Body of pancreas (tissue), 4 donors: ENCODE measurements at regions not wholly inside any gene's neighbourhood (a gene's known extent, or its start where the extent isn't known, plus 50 kb on each side); places are given as distances from the start of the nearest gene placed in this dataset.

Source experiments
- ATAC-seq: fragments of 150-250 bp; one replicate; pipeline ENCODE4 v1.9.1; 2016
- DNase-seq, 4 donors: peaks; one replicate each; pipeline ENCODE4 v3.0.0-alpha.2; 2019
- H3K27ac ChIP-seq, 4 donors: fragments of 200-600 bp; sonication (generic); 1 replicate in 3 of 4; 2 replicates in 1 of 4; pipeline versions ENCODE4 v1.5.1 to v1.6.1; 2016 to 2019; ENCODE audit warnings: mild to moderate bottlenecking in 1 of 4, mixed read lengths in 1 of 4, moderate library complexity in 1 of 4
- H3K27me3 ChIP-seq, 2 donors: fragments of 200-600 bp; sonication (generic); one replicate each; pipeline ENCODE4 v1.6.0; 2016; ENCODE audit warnings: mild to moderate bottlenecking in 1 of 2
- H3K36me3 ChIP-seq, 2 donors: fragments of 200-600 bp; sonication (generic); replicated peaks in 1 of 2; 2 replicates each; pipeline ENCODE4 v1.5.1; 2016; ENCODE audit warnings: low read depth in 2 of 2; ENCODE audit not compliant: insufficient read depth in 1 of 2
- H3K4me1 ChIP-seq: fragments of 200-600 bp; sonication (generic); one replicate; pipeline ENCODE4 v1.6.0; 2016
- H3K4me3 ChIP-seq, 2 donors: fragments of 200-600 bp; sonication (generic); 1 replicate in 1 of 2; 2 replicates in 1 of 2; pipeline ENCODE4 v1.5.1; 2016 to 2019
- H3K9me3 ChIP-seq, 3 donors: fragments of 200-600 bp; sonication (generic); 1 replicate in 2 of 3; 2 replicates in 1 of 3; pipeline ENCODE4 v1.5.1; 2016
- CTCF ChIP-seq, 7 experiments: fragments of 450-650 bp in 4 of 7; fragments of 200-600 bp in 3 of 7; sonication (generic) in 3 of 7; IDR thresholded peaks; one replicate each; pipeline ENCODE4 v1.5.1; 2016 to 2019; ENCODE audit warnings: antibody characterized with exemption in 7 of 7
- POLR2A ChIP-seq, 3 donors: fragments of 450-650 bp; IDR thresholded peaks; one replicate each; pipeline ENCODE4 v1.6.1; 2016; ENCODE audit warnings: antibody characterized with exemption in 3 of 3, mild to moderate bottlenecking in 2 of 3
- WGBS, 2 donors: methylation state at CpG; one replicate each; pipeline ENCODE4 v1.1.5; 2017; 5-methylcytosine and 5-hydroxymethylcytosine counted together
- intact Hi-C: fragments of 100-400 bp; cut with DNase I; formaldehyde crosslinking; loops from one replicate; pipeline ENCODE4 v1.15.1; 2023

GRCh38 chr2:21395366-21395765 is 271.6 kb downstream of the TDRD15 start:
- Histone ChIP-seq H3K27ac (no peak overlapping the region), H3K4me1 (no peaks in the 10 kb centered on the region), H3K9me3 (no peaks in the 10 kb centered on the region), H3K36me3 (no peaks in the 10 kb centered on the region), H3K4me3 (no peak overlapping the region), H3K27me3 (no peaks in the 10 kb centered on the region)
- ATAC-seq (no peak), DNase-seq (peak in 1 of 4 donors; percentile 6)
- WGBS, 2 donors, result 59 to 65% methylated on average over 3 to 4 of the region's 4 CpGs
- intact Hi-C loops, result no loop called here
- TF ChIP-seq CTCF (IDR thresholded peaks at IDR 0.05) (peak in 2 of 7 experiments; percentile 7 to 21), POLR2A (IDR thresholded peaks at IDR 0.05) (no peak)

- intact Hi-C loops, result no loop called here
- Histone ChIP-seq H3K27me3 (no peaks in the 10 kb centered on the region), H3K27ac (peak overlapping the region in 2 of 4 donors; percentile 44 to 64), H3K4me1 (no peaks in the 10 kb centered on the region), H3K9me3 (no peaks in the 10 kb centered on the region), H3K36me3 (no peaks in the 10 kb centered on the region), H3K4me3 (no peak overlapping the region)
- TF ChIP-seq POLR2A (IDR thresholded peaks at IDR 0.05) (no peak), CTCF (IDR thresholded peaks at IDR 0.05) (no peak)
- WGBS, 2 donors, result 41 to 44% methylated on average over 2 of the region's 2 CpGs
- peak; percentile 86 for ATAC-seq
- peak in 3 of 4 donors; percentile 6 to 44 (median 22) for DNase-seq
These were observed 272.5 kb downstream of the TDRD15 start for GRCh38 chr2:21396252-21396651.

GRCh38 chr2:21401022-21401698 is 277.4 kb downstream of the TDRD15 start:
- Histone ChIP-seq H3K36me3 (no peaks in the 10 kb centered on the region), H3K27ac (no peak overlapping the region), H3K27me3 (no peaks in the 10 kb centered on the region), H3K9me3 (no peaks in the 10 kb centered on the region), H3K4me1 (no peaks in the 10 kb centered on the region), H3K4me3 (no peak overlapping the region)
- no peak for DNase-seq
- intact Hi-C loops, result no loop called here
- ATAC-seq, result no peak
- 84% methylated on average over 4 of the region's 4 CpGs for WGBS, 2 donors
- TF ChIP-seq POLR2A (IDR thresholded peaks at IDR 0.05), result no peak
- no peak for TF ChIP-seq CTCF (IDR thresholded peaks at IDR 0.05)

GRCh38 chr2:21404137-21404536 is 280.4 kb downstream of the TDRD15 start:
- Histone ChIP-seq H3K4me3 (no peak overlapping the region), H3K36me3 (no peaks in the 10 kb centered on the region), H3K9me3 (no peaks in the 10 kb centered on the region), H3K27ac (no peak overlapping the region), H3K4me1 (no peaks in the 10 kb centered on the region), H3K27me3 (no peaks in the 10 kb centered on the region)
- intact Hi-C loops, result no loop called here
- no peak for DNase-seq
- TF ChIP-seq CTCF (IDR thresholded peaks at IDR 0.05) (no peak), POLR2A (IDR thresholded peaks at IDR 0.05) (no peak)
- ATAC-seq, result no peak
- WGBS, 2 donors, result 21 to 37% methylated on average over 4 of the region's 4 CpGs
